HG02571 (cell line): ENCODE measurements at regions not wholly inside any gene's neighbourhood (a gene's known extent, or its start where the extent isn't known, plus 50 kb on each side); places are given as distances from the start of the nearest gene placed in this dataset.

Source experiments
- ATAC-seq: cut with Tn5 transposase; IDR thresholded peaks from one replicate; pipeline ENCODE4 v1.9.1; 2021; ENCODE audit warnings: mild to moderate bottlenecking, moderate library complexity; ENCODE audit not compliant: unreplicated experiment

DNA sequence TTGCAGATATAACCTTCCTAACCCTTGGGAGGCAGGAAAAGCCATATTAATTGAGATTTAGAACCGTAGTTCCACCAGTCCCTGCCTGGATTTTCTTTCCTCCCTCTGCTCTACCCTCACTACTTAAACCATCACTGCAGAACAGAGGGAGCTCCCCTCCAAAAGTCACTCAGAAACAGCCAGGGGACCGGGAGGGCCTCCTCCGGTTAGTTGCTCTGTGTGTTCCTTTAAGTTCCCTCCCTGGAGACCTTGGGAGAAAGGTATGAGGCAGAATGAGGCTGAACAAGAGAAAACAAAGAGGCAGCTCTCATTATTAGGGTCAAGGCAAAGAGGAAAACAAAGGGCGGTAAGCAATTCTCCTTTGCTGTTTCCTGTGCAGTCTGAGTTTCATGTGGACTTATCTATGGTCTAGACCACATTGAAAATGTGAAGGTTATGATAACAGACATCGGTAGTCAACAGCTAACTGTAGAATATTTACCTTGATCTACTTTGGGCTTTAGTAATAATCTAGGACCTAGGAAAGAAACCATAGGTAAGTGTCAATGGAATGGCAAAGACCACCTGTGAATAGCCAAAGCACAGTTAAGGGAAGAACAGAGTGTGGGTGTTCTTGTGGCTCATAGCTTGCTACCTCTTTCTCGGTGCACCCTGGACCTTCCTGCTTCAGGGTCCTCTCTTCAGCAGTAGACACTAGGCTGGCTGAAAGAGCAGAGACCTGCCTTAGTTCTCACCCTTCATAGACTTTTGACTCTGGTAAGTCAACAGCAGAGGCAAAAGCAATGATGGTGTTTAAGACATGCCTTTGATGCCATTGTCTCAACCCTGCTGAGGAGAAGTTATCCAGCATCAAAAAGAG lies 250.9 kb upstream of the CITED2 start:
- no peak for ATAC-seq

DNA sequence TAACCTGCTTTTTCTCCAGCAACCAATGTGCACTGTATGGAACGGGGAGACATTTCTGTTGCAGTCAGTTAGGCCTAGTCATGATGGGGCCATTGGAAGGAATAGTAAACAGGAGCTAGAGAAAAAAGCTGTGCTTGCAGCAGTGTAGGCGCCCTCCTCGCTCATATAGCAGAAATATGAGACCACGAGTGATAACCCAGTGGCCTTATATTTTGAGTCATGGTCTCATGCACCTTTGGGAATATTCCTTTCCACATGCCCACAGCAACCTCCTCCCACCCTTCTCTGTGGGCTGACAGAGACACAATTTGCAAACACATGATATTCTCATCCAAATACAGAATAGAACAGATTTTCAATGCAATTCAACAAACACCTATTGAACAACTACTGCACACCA lies 248.9 kb upstream of the CITED2 start:
- ATAC-seq, result no peak

- no peak for ATAC-seq
These were observed 239.0 kb upstream of the CITED2 start for GRCh38 chr6:139613496-139613895.

GRCh38 chr6:139612135-139612465 lies 237.7 kb upstream of the CITED2 start:
- no peak for ATAC-seq

- no peak for ATAC-seq
These were observed 237.1 kb upstream of the CITED2 start for GRCh38 chr6:139611327-139612134.

DNA sequence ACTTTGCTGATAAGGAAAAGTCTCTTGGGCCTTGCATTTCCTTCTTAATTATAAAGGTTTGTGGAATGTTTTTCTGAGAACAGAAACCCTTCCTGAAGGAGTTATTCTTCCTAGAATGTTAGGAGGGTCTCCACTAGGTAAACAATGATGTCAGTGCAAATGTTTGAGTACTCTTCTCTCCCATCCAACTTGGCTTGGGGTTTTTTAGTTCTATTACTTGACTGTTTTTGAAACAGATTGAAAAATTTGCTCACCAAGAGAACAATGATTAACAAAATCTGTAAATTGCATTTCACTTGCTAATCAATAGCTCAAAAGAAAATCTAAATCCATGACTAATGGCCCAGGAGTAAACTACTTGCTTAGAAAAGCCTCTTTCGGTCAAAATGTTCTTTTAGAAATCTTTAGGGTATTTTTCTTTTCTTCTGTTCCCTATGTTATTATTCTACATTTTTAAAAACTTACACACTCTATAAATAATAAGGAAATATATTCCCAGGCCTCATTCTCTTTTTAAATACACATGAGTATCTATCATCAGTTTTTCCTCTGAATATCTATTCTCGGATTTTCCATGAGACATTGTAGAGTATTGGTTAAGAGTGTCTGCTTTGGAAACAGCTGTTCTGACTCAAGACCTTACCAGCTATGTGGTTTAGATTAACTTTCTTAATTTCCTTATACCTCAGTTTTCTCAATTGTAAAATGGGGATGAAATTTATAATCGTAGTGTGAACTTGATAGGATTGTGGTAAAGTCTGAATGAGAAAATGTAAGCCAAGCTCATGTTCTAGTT lies 234.2 kb upstream of the CITED2 start:
- ATAC-seq, result no peak

DNA sequence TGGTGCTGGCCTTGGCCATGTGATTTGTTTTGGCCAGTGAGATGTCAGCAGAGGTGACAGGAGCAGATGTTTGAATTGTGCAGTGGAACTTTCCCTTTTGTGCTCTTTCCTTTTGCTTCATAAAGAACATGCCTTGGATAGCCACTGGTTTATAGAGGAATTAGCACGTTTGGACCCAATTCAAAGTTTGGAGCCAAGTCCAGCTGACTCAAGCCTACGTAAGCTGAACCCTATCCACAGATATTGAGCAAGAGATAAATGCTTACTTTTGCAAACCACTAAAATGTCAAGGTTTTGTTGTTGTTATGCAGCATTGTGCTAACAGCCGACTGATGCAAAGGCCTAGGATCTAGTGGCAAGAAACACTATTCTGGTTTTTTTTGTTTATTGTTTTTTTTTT lies 230.9 kb upstream of the CITED2 start:
- no peak for ATAC-seq

- no peak for ATAC-seq
These were observed 229.1 kb upstream of the CITED2 start for GRCh38 chr6:139603581-139603980.

DNA sequence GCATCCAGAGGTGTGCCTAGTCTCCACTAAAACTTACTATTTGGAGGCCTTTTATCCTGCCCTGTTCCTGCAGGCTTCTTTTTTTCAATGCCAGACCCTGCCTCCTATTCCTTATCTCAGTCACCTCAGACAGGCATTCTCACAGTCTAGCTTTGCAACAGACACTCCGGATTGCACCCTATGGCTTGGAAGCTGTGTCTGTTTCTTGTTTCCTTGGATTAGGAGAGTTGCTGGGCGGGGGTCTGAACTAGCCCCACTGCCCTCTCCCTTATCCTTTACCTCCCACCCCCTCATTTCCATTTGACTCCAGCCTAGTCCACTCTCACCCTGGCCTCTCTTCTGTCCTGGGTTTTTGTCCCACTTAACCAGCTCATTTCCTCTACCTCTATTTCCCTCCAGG lies 228.1 kb upstream of the CITED2 start:
- ATAC-seq, result no peak

DNA sequence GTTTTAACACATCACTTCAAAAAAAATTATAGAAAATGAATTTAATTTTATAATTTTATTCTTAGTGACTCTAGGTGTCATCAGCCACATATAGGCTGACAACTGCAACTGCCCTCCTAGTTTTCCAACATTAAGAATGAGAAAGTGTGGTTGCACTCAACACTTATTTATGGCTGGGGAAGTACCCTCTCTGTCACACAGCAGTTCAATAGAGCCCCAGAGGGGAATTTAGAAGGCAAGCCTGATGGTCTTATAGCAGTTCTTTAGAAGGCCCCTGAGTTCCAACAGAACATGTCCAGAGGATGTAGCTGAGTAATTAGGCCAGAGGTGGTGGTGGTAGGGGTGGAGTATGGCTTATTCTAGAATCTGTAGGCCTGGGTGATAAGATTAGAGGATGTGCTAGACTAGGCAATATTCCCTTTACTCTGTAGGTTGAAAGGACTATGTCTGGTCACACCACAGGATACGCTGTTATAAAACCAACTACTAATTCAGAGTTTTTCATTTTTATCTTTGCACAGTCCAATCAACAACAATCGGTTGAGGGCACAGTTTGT lies 226.5 kb upstream of the CITED2 start:
- peak; percentile 97 for ATAC-seq

GRCh38 chr6:139600343-139600742 lies 225.9 kb upstream of the CITED2 start:
- peak; percentile 11 for ATAC-seq

GRCh38 chr6:139597771-139598755 lies 223.6 kb upstream of the CITED2 start:
- ATAC-seq, result no peak

GRCh38 chr6:139597087-139597763 lies 222.8 kb upstream of the CITED2 start:
- ATAC-seq, result no peak

- ATAC-seq, result no peak
These were observed 220.7 kb upstream of the CITED2 start for GRCh38 chr6:139595183-139595582.

- no peak for ATAC-seq
These were observed 220.0 kb upstream of the CITED2 start for GRCh38 chr6:139594333-139594965.

- no peak for ATAC-seq
These were observed 218.6 kb upstream of the CITED2 start for GRCh38 chr6:139593081-139593480.

GRCh38 chr6:139592011-139592410 lies 217.6 kb upstream of the CITED2 start:
- ATAC-seq, result no peak

DNA sequence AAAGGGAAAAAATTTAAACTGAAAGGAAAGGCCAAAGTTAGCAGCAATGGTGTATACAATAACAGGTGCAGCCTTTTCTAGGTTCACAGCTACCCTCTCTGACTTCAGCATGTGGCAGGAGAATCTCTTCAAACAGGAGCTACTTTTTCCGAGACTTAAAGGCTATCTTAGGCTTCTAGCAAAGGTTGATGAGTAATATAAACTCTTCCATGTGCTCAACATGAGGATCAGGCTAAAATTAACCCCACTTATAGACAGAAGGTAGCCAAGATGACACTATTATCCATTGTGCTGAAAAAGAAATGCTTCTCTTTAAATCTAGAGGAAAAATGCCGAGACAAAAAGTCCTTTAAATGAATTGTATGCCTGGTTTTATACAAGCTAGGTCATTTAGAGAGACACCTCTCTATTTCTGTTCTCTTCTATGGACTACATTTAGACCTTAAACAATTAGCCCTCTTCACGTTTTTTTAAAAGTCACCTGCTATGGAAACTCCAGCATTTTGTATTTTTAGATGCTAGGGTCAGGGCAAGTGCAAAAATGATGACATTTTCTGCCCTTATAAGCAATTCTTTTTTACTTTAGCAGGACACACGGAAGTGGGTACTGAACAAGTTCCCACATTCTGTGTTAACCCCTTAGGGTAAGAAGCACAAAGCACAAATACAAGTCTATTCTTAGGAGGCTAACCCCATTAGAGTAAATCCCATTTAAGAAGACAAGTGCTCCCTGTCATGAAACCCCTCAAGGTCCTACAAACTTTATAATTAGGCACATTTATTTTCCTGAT lies 216.8 kb upstream of the CITED2 start:
- no peak for ATAC-seq
